Coronary artery (tissue), 2 donors: ENCODE measurements at regions not wholly inside any gene's neighbourhood (a gene's known extent, or its start where the extent isn't known, plus 50 kb on each side); places are given as distances from the start of the nearest gene placed in this dataset.

Source experiments
- DNase-seq: peaks from one replicate; pipeline ENCODE4 v3.0.0-alpha.2; 2017; ENCODE audit warnings: low spot score
- H3K27ac ChIP-seq, 2 donors: fragments of 200-600 bp; sonication (generic); one replicate each; pipeline ENCODE4 v1.5.1; 2016 to 2019
- H3K4me3 ChIP-seq: fragments of 200-600 bp; sonication (generic); 2 replicates; pipeline ENCODE4 v1.5.1; 2016; ENCODE audit warnings: mild to moderate bottlenecking, moderate library complexity
- CTCF ChIP-seq: fragments of 200-600 bp; sonication (generic); IDR thresholded peaks from one replicate; pipeline ENCODE4 v1.5.1; 2019; ENCODE audit warnings: antibody characterized with exemption

GRCh38 chr2:567496-567864 is 109.7 kb downstream of the TMEM18 start:
- DNase-seq: no peak
- Histone ChIP-seq H3K27ac (peak overlapping the region in 1 of 2 donors; percentile 73), H3K4me3 (no peak overlapping the region)
- TF ChIP-seq CTCF: no peak

- no peak overlapping the region for H3K27ac ChIP-seq
- no peak for TF ChIP-seq CTCF
- no peak overlapping the region for H3K4me3 ChIP-seq
- no peak for DNase-seq
Observed at GRCh38 chr2:566379-567313, 110.6 kb downstream of the TMEM18 start.

GRCh38 chr2:564471-565181 is 112.6 kb downstream of the TMEM18 start:
- no peak overlapping the region for H3K4me3 ChIP-seq
- DNase-seq: no peak
- no peak overlapping the region for H3K27ac ChIP-seq
- TF ChIP-seq CTCF: no peak

- H3K27ac ChIP-seq: no peak overlapping the region
- DNase-seq: no peak
- TF ChIP-seq CTCF: no peak
- no peak overlapping the region for H3K4me3 ChIP-seq
Observed at GRCh38 chr2:563512-563911, 113.7 kb downstream of the TMEM18 start.

GRCh38 chr2:562391-563364 is 114.5 kb downstream of the TMEM18 start:
- TF ChIP-seq CTCF: no peak

GRCh38 chr2:558879-559278 is 118.3 kb downstream of the TMEM18 start:
- TF ChIP-seq CTCF: no peak
- no peak overlapping the region for H3K27ac ChIP-seq
- no peak for DNase-seq
- no peak overlapping the region for H3K4me3 ChIP-seq

More at GRCh38 chr2:562391-563364, 114.5 kb downstream of the TMEM18 start:
- no peak overlapping the region for H3K4me3 ChIP-seq
- peak; percentile 64 for DNase-seq
- H3K27ac ChIP-seq: no peak overlapping the region
